Mammary epithelial cell (primary cell): ENCODE measurements at regions not wholly inside any gene's neighbourhood (a gene's known extent, or its start where the extent isn't known, plus 50 kb on each side); places are given as distances from the start of the nearest gene placed in this dataset.

ENCODE experiments used
- EZH2 ChIP-seq: IDR thresholded peaks from 2 replicates; pipeline ENCODE4 v1.6.1; 2012; ENCODE audit warnings: low read length, inconsistent platforms, borderline replicate concordance
- TF ChIP-seq, protein P1 (sequence below), 2 donors: IDR thresholded peaks in 1 of 2; conservative IDR thresholded peaks in 1 of 2; 2 replicates each; pipeline ENCODE4 v1.5.1; 2011 to 2012; ENCODE audit warnings: inconsistent platforms in 2 of 2, low read length in 2 of 2, mild to moderate bottlenecking in 2 of 2, control low read depth in 1 of 2, low read depth in 1 of 2; ENCODE audit not compliant: insufficient read depth in 1 of 2; ENCODE audit errors: extremely low read depth in 1 of 2

DNA sequence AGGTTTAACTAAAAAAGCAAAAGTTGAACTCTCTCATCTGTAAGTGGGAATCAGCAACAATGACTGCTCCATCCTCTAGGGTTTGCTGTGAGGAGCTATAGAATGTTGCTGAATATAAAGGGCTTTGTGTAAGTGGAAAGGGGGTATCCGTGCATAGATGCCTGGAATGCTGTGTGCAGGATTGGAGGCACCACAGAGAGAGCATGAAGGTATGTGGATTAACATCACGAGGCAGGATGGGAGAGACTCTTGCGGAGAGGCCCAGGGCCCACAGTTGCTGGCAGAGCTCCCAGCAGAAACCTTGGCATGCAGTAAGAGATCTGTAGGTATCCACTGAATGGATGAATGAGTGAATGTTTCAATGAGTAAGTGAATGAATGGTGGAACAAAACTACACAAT lies 298.7 kb upstream of the DDI1 start:
- TF ChIP-seq, protein P1, sequence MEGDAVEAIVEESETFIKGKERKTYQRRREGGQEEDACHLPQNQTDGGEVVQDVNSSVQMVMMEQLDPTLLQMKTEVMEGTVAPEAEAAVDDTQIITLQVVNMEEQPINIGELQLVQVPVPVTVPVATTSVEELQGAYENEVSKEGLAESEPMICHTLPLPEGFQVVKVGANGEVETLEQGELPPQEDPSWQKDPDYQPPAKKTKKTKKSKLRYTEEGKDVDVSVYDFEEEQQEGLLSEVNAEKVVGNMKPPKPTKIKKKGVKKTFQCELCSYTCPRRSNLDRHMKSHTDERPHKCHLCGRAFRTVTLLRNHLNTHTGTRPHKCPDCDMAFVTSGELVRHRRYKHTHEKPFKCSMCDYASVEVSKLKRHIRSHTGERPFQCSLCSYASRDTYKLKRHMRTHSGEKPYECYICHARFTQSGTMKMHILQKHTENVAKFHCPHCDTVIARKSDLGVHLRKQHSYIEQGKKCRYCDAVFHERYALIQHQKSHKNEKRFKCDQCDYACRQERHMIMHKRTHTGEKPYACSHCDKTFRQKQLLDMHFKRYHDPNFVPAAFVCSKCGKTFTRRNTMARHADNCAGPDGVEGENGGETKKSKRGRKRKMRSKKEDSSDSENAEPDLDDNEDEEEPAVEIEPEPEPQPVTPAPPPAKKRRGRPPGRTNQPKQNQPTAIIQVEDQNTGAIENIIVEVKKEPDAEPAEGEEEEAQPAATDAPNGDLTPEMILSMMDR (conservative IDR thresholded peaks at IDR 0.05 in 1 of 2, IDR thresholded peaks at IDR 0.05 in 1 of 2; ENCODE audit: extremely low read depth in 1 of 2, insufficient read depth in 1 of 2, low read depth in 1 of 2, low read length in 2 of 2) = no peak
- TF ChIP-seq EZH2 = no peak
